NOMO-1 (cell line): ENCODE measurements at regions not wholly inside any gene's neighbourhood (a gene's known extent, or its start where the extent isn't known, plus 50 kb on each side); places are given as distances from the start of the nearest gene placed in this dataset.

Source experiments
- DNase-seq, 2 experiments: peaks; one replicate each; lab custom pipeline; 2025; ENCODE audit not compliant: unreplicated experiment in 2 of 2; lab: John Stamatoyannopoulos, UW

- DNase-seq: no peak
Measured at GRCh38 chr18:24995056-24995455, 356.9 kb downstream of the ZNF521 start.

- no peak for DNase-seq
Measured at GRCh38 chr18:24995755-24996154, 356.2 kb downstream of the ZNF521 start.

- no peak for DNase-seq
Measured at GRCh38 chr18:24999650-25000267, 352.2 kb downstream of the ZNF521 start.

DNA sequence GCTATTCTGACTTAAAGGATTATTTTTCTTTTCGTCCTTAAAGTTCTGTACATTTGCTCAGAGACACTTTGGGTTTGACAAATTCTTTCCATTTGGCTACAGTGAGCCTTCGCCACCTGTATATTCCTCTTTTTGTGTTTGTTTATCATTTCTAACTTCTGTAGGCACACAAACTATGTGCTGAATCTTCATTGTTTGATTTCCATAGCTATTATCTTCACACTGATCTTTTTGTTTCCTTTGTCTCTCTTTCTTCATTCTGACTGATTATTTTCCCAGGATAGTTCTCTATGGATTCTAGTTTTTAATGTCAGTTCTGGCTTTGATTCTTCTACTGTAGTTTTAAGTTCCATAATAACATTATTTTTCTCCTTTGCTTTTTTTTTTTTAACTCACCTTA, 350.2 kb downstream of the ZNF521 start:
- no peak for DNase-seq

DNA sequence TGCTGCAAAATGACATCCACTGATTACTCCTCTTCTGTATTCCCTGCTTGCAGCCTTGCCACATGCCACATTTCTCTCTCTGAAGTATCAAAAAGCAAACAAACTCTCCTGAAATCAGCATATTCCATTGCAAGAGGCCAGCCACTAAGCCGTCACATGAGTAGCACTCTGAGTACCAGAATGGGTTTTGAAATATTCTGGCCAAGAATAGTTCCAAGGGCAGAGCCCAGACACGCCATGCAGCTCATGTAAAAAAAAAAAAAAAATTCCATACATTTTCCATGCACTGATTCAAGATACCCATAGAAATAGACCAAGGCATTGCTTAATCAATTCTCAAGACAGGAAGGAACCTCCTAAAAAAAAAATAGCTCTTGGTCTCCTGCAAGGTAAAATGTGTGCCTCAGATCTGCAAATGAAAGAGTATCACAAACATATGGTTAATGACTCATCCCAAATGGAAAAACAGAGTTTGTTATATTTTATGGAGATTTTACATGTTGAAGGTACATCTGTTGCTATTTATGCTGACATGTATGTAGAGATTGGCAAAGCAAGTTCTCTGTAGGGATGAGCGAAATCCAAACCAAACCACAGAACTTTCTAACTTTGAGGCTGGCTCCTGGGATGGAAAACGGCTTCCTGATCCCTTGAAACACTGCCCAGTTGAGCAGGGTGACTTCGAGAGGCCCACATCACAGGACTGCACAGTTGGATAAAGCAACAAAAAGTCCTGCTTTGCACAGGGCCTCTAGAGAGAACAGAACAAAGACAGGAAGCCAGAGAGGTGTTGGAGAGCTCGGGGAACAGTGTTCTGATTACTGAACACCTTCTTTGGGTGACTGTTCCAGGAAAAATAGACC, 346.2 kb downstream of the ZNF521 start:
- DNase-seq: no peak

DNA sequence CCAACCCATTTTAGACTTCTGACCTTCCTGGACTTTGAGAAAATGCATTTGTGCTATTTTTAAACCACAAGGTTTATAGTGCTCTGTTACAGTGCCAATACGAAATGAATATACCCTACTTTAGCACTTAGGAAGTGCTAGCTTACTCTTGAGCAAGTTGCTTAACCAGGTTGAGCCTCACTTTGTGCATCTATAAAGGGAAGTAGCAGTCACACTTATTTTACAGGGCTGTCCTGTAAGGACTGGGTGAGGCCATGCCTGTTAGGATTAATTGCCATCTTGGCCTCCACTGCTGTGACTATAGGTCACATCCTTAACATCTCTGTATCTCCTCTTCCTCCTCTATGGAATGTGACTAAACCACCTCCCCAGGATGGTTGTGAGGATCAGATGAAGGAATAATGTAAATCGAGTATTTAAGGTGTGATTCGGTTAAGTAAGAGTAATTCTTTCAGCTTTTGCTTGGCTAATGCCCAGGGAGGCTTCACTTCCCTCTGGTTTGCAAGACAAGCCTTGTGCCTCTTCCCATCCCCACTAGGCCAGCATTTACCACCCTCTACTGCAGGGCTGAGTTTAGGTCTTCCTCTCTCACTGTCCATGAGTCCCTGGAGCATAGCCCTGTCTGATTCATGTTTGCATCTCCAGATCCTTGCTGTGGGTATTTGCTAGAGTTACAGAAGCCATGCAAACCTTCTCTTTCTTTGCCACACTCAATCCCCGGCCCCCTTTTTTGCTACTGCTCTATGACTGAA, 341.2 kb downstream of the ZNF521 start:
- DNase-seq: no peak
